Peyer's patch (tissue), 4 donors: ENCODE measurements at regions not wholly inside any gene's neighbourhood (a gene's known extent, or its start where the extent isn't known, plus 50 kb on each side); places are given as distances from the start of the nearest gene placed in this dataset.

ENCODE experiments used
- DNase-seq, 3 donors: peaks; one replicate each; pipeline ENCODE4 v3.0.0-alpha.2; 2017 to 2019
- H3K27ac ChIP-seq, 4 donors: fragments of 200-600 bp; sonication (generic); one replicate each; pipeline ENCODE4 v1.5.1; 2016 to 2019
- H3K27me3 ChIP-seq, 2 donors: fragments of 200-600 bp; sonication (generic); one replicate each; pipeline ENCODE4 v1.5.1; 2019
- H3K36me3 ChIP-seq, 3 donors: fragments of 200-600 bp; sonication (generic); one replicate each; pipeline ENCODE4 v1.5.1; 2016 to 2019
- H3K4me1 ChIP-seq, 4 donors: fragments of 200-600 bp; sonication (generic); one replicate each; pipeline ENCODE4 v1.5.1; 2016 to 2019
- H3K4me3 ChIP-seq, 4 donors: fragments of 200-600 bp; sonication (generic); 1 replicate in 3 of 4; 2 replicates in 1 of 4; pipeline ENCODE4 v1.5.1; 2016 to 2019; ENCODE audit warnings: mild to moderate bottlenecking in 1 of 4
- H3K9me3 ChIP-seq, 4 donors: fragments of 200-600 bp; sonication (generic); one replicate each; pipeline ENCODE4 v1.5.1; 2016 to 2019; ENCODE audit warnings: mild to moderate bottlenecking in 1 of 4
- POLR2A ChIP-seq, 2 donors: fragments of 450-650 bp; IDR thresholded peaks; one replicate each; pipeline ENCODE4 v1.5.1; 2017; ENCODE audit warnings: antibody characterized with exemption in 2 of 2, mild to moderate bottlenecking in 2 of 2, moderate library complexity in 2 of 2
- TF ChIP-seq, protein P1 (sequence below), 6 experiments: fragments of 450-650 bp in 4 of 6; fragments of 200-600 bp in 2 of 6; sonication (generic) in 1 of 6; IDR thresholded peaks; one replicate each; pipeline ENCODE4 v1.5.1; 2017 to 2019; ENCODE audit warnings: antibody characterized with exemption in 6 of 6, mild to moderate bottlenecking in 3 of 6, moderate library complexity in 1 of 6

DNA sequence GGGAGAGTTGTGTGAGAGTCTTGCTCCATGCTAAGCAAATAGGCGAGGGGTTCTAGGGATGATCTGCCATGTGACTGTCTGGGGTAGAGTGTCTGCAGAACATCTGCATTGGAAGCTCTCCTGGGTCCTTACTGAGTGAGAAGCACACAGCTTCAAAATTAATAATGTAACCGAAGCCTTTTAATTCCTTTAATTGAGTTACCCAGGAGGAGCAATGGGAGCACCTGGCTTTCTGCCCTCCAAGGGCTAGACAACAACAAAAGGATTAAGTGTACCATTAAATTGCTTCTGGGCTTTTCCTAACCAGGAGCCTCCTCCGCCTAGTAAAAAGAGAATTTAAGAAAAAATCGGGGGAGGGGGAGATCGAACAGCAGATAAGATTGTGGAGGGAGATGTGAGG is 102.0 kb upstream of the TBX20 start:
- Histone ChIP-seq H3K4me3 (no peak overlapping the region), H3K27ac (no peak overlapping the region), H3K36me3 (no peaks in the 10 kb centered on the region), H3K9me3 (no peaks in the 10 kb centered on the region), H3K4me1 (no peaks in the 10 kb centered on the region), H3K27me3 (no peaks in the 10 kb centered on the region)
- no peak for TF ChIP-seq POLR2A (IDR thresholded peaks at IDR 0.05)
- TF ChIP-seq, protein P1, sequence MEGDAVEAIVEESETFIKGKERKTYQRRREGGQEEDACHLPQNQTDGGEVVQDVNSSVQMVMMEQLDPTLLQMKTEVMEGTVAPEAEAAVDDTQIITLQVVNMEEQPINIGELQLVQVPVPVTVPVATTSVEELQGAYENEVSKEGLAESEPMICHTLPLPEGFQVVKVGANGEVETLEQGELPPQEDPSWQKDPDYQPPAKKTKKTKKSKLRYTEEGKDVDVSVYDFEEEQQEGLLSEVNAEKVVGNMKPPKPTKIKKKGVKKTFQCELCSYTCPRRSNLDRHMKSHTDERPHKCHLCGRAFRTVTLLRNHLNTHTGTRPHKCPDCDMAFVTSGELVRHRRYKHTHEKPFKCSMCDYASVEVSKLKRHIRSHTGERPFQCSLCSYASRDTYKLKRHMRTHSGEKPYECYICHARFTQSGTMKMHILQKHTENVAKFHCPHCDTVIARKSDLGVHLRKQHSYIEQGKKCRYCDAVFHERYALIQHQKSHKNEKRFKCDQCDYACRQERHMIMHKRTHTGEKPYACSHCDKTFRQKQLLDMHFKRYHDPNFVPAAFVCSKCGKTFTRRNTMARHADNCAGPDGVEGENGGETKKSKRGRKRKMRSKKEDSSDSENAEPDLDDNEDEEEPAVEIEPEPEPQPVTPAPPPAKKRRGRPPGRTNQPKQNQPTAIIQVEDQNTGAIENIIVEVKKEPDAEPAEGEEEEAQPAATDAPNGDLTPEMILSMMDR (IDR thresholded peaks at IDR 0.05) = no peak
- DNase-seq = no peak

DNA sequence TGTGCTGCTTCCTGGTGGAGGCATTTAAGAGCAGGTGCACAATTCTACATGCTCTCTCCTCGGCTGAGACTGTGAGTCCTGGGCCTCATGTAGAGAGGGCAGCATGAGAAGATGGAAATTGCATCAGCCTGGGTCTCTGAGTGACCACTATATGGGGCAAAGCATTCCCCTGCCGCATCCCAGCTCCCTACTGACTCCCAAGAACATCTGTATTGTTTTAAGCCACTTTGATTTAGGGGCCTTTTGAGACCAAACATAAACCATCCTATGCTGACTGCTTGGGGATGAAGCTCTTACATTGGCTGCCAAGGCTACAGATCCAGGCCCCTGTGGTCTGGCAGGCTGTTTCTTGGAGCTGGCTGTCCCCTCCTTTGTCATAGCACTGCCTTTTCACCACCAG is 101.3 kb upstream of the TBX20 start:
- no peak for DNase-seq
- Histone ChIP-seq H3K27me3 (no peaks in the 10 kb centered on the region), H3K36me3 (no peaks in the 10 kb centered on the region), H3K27ac (no peak overlapping the region), H3K9me3 (no peaks in the 10 kb centered on the region), H3K4me3 (no peak overlapping the region), H3K4me1 (no peaks in the 10 kb centered on the region)
- TF ChIP-seq POLR2A (IDR thresholded peaks at IDR 0.05) = no peak
- TF ChIP-seq, protein P1 (IDR thresholded peaks at IDR 0.05) = no peak

DNA sequence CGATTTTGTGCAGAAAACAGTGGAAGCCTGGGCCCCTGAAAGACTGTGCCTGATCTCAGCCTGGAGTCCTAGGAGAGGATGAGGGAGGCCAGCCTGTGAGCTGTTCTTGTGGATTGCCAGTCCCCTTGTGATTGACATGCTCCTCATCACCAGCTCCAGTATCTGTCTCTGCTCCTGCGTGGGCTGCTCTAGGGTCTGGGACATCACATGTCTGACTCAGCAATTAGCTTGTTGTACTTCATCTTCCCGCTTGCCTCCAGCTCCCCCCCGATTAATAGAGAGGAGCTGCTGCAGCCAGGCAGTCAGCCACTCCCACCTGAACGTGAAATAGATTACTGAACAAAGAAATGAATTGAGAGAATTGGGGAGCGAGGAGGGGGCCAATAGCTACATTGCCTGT is 99.6 kb upstream of the TBX20 start:
- Histone ChIP-seq H3K27ac (no peak overlapping the region), H3K27me3 (no peaks in the 10 kb centered on the region), H3K9me3 (no peaks in the 10 kb centered on the region), H3K4me3 (no peak overlapping the region), H3K36me3 (no peaks in the 10 kb centered on the region), H3K4me1 (no peaks in the 10 kb centered on the region)
- no peak for TF ChIP-seq POLR2A (IDR thresholded peaks at IDR 0.05)
- TF ChIP-seq, protein P1 (IDR thresholded peaks at IDR 0.05) = no peak
- DNase-seq = no peak

DNA sequence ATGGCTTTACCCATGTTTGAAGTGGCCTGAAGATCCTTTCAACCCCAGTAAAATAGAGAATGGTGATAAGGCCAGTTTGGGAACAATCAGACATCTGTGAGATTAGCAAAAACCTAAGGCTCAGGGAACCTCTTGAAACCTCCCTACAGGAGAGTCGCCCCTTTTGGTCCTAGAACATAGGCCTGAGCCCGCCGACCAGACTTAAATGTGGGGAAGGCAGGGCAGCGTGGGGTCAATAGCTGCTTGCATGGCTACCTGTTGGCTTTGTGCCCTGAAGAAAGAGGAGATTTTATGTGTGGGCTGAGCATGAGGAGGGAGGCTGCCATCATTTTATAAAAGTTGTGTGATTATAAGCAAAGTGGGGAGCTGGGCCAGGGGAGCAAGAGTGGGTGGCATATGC is 97.6 kb upstream of the TBX20 start:
- H3K27me3 ChIP-seq = no peaks in the 10 kb centered on the region
- no peak for DNase-seq
- no peaks in the 10 kb centered on the region for H3K36me3 ChIP-seq
- H3K9me3 ChIP-seq = no peaks in the 10 kb centered on the region
- no peak overlapping the region for H3K27ac ChIP-seq
- TF ChIP-seq POLR2A (IDR thresholded peaks at IDR 0.05) = no peak
- TF ChIP-seq, protein P1 (IDR thresholded peaks at IDR 0.05) = no peak
- H3K4me3 ChIP-seq = no peak overlapping the region
- no peaks in the 10 kb centered on the region for H3K4me1 ChIP-seq

DNA sequence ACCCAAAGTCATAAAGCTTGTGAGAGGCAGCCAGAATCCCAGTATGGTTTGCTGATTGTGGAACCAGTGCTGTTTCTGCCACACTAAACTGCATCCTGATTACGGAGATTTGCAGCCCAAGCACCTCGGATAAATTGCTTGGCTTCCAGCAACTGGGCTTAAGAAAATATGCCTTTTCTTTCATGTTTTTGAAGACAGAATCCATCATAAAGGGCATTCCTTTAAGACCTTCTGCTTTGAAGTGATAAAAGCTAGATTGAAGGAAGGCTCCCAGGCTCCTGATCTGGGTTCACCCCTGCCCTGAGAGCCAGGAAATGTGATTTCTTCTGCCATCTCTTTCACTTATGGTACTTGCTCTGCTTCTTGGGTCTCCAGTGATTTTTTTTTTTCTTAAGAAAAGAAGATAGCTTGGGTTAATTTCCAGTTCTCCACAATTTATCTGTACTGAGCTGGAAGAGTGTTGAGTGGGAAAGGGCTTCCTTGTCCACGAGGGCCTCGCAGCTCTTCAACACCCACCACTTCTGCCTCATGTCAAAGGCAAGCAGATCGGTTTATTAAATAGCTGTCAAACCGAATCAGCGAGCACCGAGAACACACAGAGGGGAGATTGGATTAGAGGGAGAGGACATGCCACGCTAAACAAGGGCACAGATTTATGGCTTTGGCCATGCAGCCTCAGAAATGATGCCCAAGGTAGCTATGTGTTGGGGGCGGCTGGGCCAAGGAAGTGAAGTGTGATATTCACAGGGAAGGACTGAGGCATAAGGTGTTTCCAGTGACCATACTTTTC is 94.9 kb upstream of the TBX20 start:
- Histone ChIP-seq H3K4me3 (no peak overlapping the region), H3K27ac (no peak overlapping the region), H3K4me1 (no peaks in the 10 kb centered on the region), H3K27me3 (no peaks in the 10 kb centered on the region), H3K36me3 (no peaks in the 10 kb centered on the region), H3K9me3 (no peaks in the 10 kb centered on the region)
- DNase-seq = no peak
- TF ChIP-seq, protein P1 (IDR thresholded peaks at IDR 0.05) = no peak
- no peak for TF ChIP-seq POLR2A (IDR thresholded peaks at IDR 0.05)
